NCI-H2107 treated with DMSO at 0.1 percent for 48 hours (cell line): ENCODE measurements at regions not wholly inside any gene's neighbourhood (a gene's known extent, or its start where the extent isn't known, plus 50 kb on each side); places are given as distances from the start of the nearest gene placed in this dataset.

Experiments
- DNase-seq: peaks from one replicate; lab custom pipeline; 2025; ENCODE audit not compliant: unreplicated experiment; lab: John Stamatoyannopoulos, UW

DNA sequence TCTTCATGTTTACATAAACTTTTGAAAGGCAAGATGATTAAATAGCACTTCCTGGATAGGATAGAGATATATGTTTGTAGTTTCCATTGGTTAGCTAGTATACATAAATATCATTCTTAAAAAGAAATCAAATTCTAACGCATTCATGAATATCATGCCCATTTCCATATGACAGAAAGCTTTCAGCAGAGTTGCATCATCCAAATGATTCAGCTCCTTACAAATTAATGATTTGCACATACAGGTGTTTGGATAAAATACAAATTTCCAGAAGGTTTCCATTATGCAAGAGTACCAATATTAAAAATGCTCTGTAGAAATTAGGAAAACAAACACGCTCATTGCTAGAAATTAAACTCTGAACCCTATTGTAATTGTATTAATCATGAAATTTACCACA is 264.4 kb downstream of the FOXG1 start:
- no peak for DNase-seq

DNA sequence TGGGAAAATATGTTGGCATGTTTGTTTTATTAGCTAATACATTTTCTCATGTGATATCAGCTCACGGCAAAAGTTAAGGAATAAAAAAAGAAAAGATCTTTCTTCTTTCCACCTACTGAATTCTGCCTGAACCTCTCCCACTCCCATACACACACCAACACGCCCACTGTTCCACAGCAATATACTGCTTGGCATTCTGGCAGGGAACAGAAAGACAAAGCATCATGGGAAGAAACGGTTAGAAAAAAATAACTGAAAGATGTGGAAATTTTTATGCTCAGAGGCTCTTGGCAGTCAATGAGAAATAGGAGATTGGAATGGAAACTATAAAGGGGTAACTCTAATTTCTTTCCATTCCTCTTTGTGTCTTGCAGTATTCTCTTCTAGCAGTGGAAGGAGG is 268.5 kb downstream of the FOXG1 start:
- DNase-seq, result no peak

DNA sequence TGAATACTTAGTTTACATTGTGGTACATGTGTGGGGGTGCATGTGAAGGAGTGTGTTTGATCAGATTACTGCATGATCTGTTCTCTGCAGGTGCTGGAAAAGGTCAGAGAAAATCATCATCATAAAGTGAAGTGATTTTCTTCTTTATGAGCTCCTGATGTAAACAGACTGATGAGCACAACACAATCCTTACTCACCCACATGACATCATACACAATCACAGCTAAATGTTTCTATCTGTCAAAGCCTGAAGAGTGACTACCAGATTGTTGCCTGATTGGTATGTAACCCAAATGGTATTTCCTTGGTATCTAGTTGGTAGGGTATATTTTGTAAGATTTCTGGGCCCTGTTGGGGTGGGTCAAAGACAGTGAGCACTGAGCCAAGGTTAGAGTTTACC is 270.8 kb downstream of the FOXG1 start:
- DNase-seq, result no peak

DNA sequence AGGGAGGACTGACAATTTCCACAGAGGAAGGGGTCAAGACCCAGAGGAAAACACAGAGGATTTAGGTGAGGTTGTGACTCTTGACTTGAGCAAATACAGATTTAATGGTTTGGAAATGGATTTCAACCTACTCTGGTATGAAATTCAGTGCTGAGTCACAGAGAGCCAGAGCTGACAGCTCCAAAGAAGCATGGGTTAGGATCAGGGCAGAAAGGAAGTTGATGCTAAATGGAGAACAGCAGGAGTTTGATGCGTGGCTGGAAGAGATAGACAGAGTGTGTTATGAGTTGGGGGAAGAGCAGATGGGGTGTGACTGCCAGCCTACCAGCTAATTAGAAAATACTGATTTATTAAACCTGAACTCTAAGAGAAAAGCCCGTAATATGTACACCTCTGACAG is 272.6 kb downstream of the FOXG1 start:
- no peak for DNase-seq

DNA sequence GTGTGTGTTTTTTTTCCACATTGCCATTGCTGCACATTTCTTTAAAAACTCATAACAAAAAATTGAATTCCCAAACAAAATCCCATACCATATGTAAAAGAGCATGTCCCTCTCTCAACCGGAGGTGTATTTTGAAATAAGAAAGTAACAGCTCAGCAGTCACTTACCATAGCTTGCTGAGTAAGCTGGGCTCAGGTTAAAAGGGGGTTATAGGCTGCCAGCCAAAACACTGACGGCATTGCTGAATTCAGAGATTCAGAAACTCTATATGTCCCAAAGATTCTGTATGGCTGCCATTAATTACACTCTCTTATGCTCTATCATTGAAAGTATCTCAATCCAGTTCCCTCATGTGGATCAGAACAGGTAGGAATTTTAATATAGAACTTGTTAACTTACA is 276.0 kb downstream of the FOXG1 start:
- no peak for DNase-seq

DNA sequence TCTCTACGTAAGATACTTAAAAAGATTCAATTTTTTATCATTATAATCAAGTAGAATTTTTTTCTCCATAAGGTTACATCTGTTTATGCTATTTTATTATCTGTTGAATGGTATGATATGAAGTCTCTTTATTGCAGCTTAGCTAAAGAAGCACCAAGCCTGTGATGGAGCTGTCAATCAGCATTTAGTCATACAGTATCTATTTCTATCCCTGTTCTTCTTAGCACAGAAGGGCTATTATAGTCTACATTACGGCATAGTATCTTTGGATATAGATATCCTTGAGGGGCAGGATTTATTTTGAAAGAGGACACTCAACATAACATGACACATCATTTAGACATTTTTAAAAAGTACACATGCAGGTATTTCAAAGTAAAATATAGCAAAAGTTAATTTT is 277.1 kb downstream of the FOXG1 start:
- no peak for DNase-seq

DNA sequence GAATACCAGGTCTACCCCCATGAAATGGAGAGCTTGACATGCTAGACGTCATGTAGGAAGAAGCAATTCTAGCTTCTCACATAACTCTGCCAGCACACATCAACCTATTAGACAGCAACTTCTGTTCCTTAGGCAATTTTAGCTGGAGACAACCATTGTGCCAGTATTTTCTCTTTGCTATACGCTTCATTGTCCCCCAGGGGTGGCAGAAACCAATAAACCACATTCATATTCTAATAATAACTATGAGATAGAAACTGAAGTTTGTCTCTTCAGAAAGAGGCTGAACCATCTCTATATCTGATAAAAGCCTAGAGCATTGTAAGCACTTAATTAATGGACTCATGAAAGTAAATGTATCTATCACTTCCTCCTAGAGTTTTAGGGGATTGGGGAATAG is 278.6 kb downstream of the FOXG1 start:
- DNase-seq, result no peak

DNA sequence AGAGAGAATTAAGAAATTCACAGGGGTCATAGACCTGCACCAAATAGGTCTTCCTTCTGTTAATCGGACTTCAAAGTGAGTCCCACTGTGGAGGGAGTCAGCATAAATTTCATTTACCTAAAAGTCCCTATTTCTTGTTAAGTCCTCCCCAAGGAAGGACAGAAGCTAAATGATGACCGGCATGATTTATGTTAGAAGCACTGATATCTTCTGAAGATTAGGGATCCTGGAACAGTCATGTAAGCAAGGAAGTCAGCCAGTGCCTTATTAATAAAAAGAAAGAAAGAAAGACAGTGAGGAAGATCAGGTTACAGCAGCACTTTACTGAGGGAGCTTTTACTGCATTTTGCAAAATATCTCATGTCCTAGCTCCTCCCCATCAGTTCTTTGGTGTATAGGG is 287.5 kb downstream of the FOXG1 start:
- peak; percentile 24 for DNase-seq

DNA sequence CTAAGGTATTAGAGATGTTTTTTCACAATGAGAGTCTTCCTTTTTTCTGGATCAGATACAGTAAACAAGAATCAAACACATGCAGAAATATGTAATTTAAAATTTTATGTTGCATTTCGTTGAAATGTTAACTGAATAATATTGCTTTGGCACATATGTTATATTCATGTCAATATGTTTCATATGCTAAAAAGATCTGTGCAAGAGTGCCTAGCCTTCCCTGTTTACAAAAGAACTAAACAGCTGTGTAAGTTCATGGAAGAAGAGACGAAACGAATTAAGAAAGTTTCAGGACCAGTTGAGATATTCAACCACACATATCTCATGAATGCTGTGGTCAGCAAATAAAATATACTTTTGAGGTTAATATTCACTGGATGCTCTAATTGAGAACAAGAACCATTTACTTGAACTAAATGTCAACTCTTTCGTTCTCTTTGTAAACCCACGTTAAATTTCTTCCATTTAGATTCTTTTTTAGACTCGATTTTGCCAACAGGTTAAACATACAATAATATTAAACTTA is 289.5 kb downstream of the FOXG1 start:
- no peak for DNase-seq

DNA sequence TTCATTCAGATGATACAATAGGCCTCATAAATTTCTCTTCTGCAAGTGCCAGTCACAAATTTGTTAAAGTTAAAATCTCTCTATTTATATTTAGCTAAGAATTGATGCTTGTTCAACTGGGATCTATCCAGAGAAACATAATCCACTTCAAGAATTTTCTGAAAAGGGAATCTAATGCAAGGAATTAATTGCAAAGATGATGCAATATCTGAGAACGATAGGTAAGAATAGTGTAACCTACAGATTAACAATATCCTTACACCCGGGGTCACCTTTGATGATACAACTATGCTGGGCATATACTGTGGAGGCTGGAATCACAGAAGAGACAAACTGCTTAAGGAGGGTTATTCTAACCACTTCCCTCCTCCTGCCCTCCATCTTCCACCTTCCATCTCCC is 295.1 kb downstream of the FOXG1 start:
- no peak for DNase-seq

DNA sequence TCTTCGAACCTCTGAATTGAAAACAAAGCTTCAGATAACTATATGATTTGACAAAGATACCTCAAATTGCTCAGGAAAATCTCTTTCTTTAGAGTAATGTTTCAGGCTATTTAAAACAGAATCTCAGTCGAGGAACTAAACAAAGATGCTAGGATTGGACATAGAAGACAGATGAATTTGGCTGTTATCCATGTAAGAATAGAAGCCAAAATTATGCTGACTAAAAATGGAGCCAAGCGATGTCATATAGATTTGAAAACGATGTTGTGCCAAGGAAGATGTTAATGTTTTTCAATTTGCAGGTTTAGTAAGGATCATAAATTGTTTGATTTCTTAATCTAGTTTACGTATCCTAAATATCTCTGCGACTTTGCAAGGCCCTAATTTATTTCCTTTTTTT is 295.9 kb downstream of the FOXG1 start:
- no peak for DNase-seq

DNA sequence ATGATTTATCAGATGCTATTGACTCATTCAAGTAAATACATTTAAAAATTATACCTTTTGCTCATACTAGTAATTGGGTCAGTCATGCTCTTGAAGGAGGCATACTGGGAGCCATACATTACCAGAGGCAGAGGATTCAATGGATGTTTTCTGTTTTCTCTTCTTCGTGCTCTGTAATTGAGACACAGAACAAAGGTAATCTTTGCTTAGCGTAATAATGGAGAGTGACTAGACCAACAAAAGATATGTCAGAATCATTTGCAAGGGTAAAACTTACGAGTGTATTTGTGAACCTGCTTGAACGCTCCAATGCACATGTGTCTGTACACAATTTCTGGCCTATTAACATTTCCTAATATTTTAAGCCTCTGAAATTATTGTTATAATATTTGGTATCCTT is 296.4 kb downstream of the FOXG1 start:
- no peak for DNase-seq

DNA sequence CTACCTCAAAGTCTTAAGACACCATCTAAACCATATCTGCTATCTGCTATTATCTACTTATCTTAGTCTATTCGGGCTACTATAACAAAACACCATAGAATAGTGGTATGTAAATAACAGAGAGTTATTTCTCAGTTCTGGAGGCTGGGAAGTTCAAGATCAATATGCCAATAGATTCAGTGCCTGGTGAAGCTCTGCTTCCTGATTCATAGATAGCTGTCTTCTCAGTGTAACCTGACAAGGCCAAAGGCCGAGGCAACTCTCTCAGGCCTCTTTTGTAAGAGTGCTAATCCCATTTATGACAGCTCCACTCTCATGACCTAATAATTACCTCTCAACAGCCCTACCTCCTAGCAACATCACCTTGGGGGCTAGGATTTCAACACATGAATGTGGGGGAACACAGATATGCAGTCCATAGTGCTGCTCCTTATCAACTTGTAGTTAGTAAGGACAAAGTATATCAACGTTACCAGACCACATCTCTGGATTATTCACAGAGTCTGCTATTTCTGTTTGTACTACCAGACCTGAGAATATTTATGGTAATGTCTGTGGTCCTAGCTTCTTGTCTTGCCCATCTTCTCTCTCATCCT is 297.8 kb downstream of the FOXG1 start:
- no peak for DNase-seq

DNA sequence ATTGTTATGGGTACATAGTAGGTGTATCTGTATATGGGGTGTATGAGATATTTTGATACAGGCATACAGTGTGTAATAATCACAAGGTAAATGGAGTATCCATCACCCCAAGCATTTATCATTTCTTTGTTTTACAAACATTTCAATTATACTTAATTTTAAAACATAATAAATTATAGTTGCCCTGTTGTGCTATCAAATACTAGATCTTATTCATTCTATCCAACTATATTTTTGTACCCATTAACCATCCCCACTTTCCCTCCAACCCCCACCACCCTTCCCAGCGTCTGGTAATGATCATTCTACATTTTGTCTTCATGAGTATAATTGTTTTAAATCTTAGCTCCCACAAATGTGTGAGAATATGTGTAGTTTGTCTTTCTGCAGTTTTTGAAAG is 302.6 kb downstream of the FOXG1 start:
- no peak for DNase-seq

DNA sequence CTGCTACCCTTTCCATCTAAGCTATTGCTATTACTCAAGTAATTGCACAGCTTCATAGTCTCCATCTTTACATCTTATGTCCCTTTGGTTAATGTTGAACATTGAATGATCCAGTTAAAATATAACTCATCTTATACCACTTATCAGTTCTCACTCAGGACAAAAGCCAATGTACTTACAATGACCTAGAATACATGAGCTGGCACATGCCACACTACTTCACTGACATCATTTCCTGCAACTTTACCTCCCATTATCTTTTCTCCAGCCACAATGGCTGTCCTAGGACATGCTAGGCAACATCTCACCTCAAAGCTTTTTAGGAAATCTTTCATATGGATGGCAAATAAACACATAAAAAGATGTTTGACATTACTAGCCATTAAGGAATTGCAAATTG is 309.2 kb downstream of the FOXG1 start:
- DNase-seq, result no peak

DNA sequence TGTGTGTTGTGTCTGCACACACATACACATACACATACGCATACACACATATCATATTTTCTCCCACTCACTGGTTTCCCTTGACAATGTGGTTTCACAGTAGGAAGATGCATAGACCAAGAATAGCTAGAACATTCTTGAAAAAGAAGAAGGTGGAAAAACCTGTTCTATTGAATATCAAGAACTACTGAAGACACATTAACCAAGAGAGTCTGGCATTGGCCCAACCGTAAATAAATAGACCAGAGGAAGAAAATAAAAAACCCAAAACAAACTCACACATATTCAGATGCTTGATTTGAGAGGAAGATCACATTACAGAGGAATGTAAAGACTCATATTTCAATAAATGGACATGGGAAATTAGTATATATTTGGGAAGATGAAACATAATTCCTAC is 311.3 kb downstream of the FOXG1 start:
- DNase-seq, result no peak

DNA sequence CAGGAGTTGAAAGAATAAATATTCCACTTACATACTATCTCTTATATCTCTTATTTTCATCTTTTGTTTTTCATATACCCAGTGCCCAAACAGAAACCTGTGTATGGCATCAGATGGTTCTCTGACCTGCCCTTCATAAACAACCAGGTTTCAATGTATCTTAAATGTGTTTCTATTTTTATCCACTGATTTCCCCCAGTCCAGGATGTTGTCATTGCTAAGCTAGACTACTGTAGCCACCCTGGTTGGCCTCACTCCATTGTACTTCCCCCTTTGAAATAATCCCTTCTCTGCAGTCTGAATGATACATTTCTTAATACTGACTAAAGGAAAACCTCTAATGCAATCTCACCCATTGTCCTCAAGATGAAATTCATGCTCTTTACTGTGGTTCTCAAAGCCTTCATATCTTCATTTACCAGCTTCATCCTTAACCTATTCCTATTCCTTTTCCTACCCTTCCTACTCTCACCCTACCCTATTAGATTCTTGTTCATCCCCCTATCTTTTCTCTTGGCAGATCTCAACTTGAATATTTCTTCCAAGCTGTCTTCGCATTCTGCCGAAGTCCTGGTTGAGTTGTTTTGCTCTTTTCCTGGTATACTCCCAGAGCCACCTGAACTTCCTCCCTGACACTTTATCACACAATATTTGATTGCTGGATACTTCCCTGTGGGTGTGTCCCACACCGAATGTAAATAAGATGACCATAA is 312.4 kb downstream of the FOXG1 start:
- no peak for DNase-seq

DNA sequence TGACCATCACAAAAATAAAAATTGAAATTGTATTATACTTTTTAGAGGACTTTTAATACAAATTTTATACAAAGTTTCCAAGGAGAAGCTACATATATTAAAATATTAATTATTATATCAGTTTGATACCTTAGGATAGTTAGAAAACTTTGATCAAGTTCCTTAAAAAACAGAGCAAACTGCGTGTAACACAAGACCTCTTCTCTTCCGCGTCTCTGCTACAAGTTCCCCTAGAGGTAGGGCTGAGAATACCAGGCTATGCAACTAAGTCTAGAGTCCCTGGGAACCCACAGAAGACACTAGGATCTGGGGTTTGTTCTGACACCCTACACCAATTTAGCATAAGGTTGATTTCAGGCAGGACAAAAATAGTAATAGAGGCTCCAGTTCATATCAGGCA is 319.0 kb downstream of the FOXG1 start:
- DNase-seq, result no peak

DNA sequence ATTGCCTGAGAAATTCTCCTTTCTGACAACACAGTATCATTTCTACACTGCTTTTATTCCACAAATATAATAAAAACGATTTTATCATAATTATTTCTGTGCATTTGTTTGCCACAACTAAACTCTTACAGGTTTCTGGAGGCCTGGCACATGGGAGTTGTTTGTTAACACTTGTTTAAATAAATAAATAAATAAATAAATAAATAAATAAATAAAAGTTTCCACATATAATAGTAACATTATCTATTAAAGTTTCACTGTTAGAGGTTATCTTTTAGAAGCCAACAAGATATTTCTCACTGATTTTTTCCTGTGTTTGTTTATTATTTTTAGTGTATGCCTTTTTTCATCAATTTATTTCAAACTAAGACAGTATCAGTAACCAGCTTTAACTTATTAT is 323.3 kb downstream of the FOXG1 start:
- no peak for DNase-seq

DNA sequence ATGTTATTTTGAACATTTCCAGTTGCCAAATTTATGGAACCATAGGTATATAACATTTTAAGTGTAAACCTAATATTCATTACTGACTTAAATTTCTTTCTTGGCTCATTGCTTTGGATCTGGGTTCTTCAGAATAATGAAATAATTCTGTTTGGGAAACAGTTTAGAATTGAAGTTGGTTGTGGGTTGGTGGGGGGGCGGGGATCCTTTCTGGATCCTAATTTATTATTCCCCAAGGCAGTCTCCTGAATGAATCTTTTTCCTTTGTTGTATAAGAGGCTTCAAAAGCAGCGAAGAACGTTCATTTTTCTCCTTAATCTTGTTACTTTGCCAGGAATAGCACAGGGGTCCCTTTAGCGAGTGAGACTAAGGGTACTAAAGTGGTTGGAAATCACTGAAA is 325.5 kb downstream of the FOXG1 start:
- no peak for DNase-seq

DNA sequence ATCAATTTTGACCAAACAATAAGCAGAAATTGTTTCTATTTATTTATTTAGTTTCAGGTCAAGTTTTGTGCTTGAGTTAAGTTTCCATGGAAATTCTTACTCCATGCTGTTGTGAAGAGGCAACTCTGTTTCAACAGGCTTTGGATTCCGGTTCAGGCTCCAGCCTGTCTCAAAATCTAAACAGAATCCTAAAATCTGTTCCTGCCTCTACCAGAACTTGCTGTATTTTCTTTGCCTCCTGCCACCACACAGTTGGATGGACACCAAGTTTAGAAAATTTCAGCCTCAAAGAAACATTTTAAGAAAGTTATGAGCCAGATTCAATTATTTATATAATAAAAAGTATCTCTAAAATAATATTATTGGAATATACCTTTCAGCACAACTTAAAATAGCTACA is 330.9 kb downstream of the FOXG1 start:
- DNase-seq, result no peak

DNA sequence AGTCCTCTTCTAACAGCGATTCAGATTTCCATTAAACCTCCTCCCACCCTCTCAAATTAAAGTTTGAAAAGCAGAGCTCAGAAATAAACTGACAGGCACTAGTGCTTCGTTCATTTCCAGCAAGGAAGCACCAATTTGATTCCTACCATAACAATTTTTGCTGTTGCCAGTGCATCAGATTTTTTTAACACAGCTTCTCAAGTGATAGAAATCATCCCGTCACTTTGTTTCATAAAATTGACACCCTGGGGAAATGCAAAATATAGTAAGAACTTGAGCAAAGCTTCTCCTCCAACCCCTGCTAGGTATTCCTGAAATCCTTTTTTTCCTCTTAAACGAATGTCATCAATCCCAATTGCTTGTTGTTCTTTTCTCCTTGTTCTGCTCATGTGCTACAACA is 332.1 kb downstream of the FOXG1 start:
- DNase-seq, result no peak

DNA sequence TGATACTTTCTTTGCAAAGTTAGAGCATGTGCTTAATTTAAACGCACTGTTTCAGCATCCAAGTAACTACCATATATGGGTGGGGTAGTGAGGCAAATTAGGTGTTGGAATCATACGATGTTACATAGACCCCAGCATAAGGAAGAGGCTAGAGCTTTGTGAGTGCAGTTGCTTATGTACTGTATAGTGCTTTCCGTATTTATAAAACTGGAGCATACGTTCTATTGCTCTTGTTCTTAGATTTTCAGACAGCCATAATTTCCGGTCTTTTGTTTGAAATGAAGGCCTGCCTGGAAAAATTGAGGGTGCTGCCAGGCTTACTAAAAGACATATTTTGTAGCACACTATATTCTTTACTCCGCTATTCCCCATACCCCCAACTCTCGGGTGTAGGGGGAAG is 335.7 kb downstream of the FOXG1 start:
- DNase-seq, result no peak
